Fibroblast of lung (primary cell): ENCODE measurements at regions not wholly inside any gene's neighbourhood (a gene's known extent, or its start where the extent isn't known, plus 50 kb on each side); places are given as distances from the start of the nearest gene placed in this dataset.

Experiments
- DNase-seq, 2 donors: peaks; one replicate each; pipeline versions ENCODE4 v3.0.0 to v3.0.0-alpha.2; 2010; ENCODE audit warnings: low read depth in 2 of 2
- H2AFZ ChIP-seq: 2 replicates; pipeline ENCODE4 v1.5.1; 2012; ENCODE audit warnings: low read length, control low read depth, inconsistent platforms
- H3K27ac ChIP-seq: 2 replicates; pipeline ENCODE4 v1.5.1; 2011; ENCODE audit warnings: low read length, control low read depth; ENCODE audit not compliant: insufficient read depth
- H3K27me3 ChIP-seq: 2 replicates; pipeline ENCODE4 v1.5.1; 2011; ENCODE audit warnings: mild to moderate bottlenecking, low read length; ENCODE audit not compliant: control insufficient read depth, insufficient read depth
- H3K36me3 ChIP-seq: 2 replicates; pipeline ENCODE4 v1.5.1; 2011; ENCODE audit warnings: low read length; ENCODE audit not compliant: control insufficient read depth, insufficient read depth
- H3K4me1 ChIP-seq: 2 replicates; pipeline ENCODE4 v1.5.1; 2011; ENCODE audit warnings: low read length; ENCODE audit not compliant: control insufficient read depth, insufficient read depth; ENCODE audit errors: extremely low read depth
- H3K4me2 ChIP-seq: 2 replicates; pipeline ENCODE4 v1.5.1; 2011; ENCODE audit warnings: low read length, control low read depth; ENCODE audit not compliant: insufficient read depth; ENCODE audit errors: extremely low read depth
- H3K4me3 ChIP-seq, 4 experiments: fragments of 200-600 bp in 1 of 4; sonication (generic) in 1 of 4; replicated peaks in 1 of 4; 2 replicates each; pipeline ENCODE4 v1.5.1; 2011 to 2016; ENCODE audit warnings: low read length in 4 of 4, low read depth in 3 of 4, mild to moderate bottlenecking in 3 of 4, control low read depth in 2 of 4, inconsistent platforms in 1 of 4, mixed read lengths in 1 of 4; ENCODE audit not compliant: insufficient read depth in 1 of 4; ENCODE audit errors: control extremely low read depth in 1 of 4
- H3K79me2 ChIP-seq: 2 replicates; pipeline ENCODE4 v1.5.1; 2012; ENCODE audit warnings: mild to moderate bottlenecking, low read length, inconsistent platforms; ENCODE audit not compliant: control insufficient read depth, insufficient read depth
- H3K9ac ChIP-seq: 2 replicates; pipeline ENCODE4 v1.5.1; 2011; ENCODE audit warnings: mild to moderate bottlenecking, low read length, control low read depth; ENCODE audit not compliant: insufficient read depth
- H3K9me3 ChIP-seq: 2 replicates; pipeline ENCODE4 v1.5.1; 2012; ENCODE audit warnings: low read depth, low read length; ENCODE audit not compliant: control insufficient read depth, insufficient read depth
- H4K20me1 ChIP-seq: 2 replicates; pipeline ENCODE4 v1.5.1; 2011; ENCODE audit warnings: low read length; ENCODE audit not compliant: control insufficient read depth, insufficient read depth; ENCODE audit errors: extremely low read depth
- EZH2 ChIP-seq: IDR thresholded peaks from 2 replicates; pipeline ENCODE4 v1.5.1; 2012; ENCODE audit warnings: low read length, control low read depth, mild to moderate bottlenecking; ENCODE audit errors: missing control alignments
- TF ChIP-seq, protein P1 (sequence below), 2 donors: IDR thresholded peaks in 1 of 2; conservative IDR thresholded peaks in 1 of 2; 1 replicate in 1 of 2; 2 replicates in 1 of 2; pipeline ENCODE4 v1.5.1; 2011 to 2012; ENCODE audit warnings: low read length in 2 of 2, control low read depth in 1 of 2, inconsistent platforms in 1 of 2, low read depth in 1 of 2, mild to moderate bottlenecking in 1 of 2

DNA sequence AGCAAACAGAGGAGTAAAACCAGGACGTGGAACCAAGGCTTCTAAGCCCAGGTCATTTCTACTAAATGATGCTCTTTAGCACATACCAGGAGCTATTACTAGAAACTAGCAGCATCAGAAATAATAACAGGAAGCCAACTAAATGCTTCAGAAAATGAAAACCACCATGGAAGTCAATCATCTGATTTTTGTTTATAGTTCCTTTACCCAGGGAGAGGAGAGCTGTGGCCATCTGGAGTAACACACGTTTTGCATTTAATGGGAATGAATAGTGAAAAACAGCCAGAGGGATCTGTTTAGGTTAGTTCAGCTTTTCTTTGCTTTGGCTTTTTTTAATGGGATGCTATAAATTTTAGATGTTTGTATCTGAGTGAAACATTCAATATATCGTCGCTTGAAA lies 250.7 kb upstream of the ARHGAP20 start:
- H3K4me1 ChIP-seq, result no peaks in the 10 kb centered on the region
- no peaks in the 10 kb centered on the region for H4K20me1 ChIP-seq
- H3K79me2 ChIP-seq, result no peaks in the 10 kb centered on the region
- TF ChIP-seq EZH2, result no peak
- TF ChIP-seq, protein P1, sequence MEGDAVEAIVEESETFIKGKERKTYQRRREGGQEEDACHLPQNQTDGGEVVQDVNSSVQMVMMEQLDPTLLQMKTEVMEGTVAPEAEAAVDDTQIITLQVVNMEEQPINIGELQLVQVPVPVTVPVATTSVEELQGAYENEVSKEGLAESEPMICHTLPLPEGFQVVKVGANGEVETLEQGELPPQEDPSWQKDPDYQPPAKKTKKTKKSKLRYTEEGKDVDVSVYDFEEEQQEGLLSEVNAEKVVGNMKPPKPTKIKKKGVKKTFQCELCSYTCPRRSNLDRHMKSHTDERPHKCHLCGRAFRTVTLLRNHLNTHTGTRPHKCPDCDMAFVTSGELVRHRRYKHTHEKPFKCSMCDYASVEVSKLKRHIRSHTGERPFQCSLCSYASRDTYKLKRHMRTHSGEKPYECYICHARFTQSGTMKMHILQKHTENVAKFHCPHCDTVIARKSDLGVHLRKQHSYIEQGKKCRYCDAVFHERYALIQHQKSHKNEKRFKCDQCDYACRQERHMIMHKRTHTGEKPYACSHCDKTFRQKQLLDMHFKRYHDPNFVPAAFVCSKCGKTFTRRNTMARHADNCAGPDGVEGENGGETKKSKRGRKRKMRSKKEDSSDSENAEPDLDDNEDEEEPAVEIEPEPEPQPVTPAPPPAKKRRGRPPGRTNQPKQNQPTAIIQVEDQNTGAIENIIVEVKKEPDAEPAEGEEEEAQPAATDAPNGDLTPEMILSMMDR (conservative IDR thresholded peaks at IDR 0.05 in 1 of 2, IDR thresholded peaks at IDR 0.05 in 1 of 2; ENCODE audit: low read depth in 1 of 2, low read length in 2 of 2), result no peak
- no peak overlapping the region for H3K4me2 ChIP-seq
- no peaks in the 10 kb centered on the region for H3K9me3 ChIP-seq
- no peak overlapping the region for H3K4me3 ChIP-seq
- H3K27ac ChIP-seq, result no peak overlapping the region
- peak in 1 of 2 donors; percentile 68 for DNase-seq
- H3K27me3 ChIP-seq, result no peaks in the 10 kb centered on the region
- H2AFZ ChIP-seq, result peak overlapping the region; percentile 31
- H3K36me3 ChIP-seq, result no peaks in the 10 kb centered on the region
- no peak overlapping the region for H3K9ac ChIP-seq

DNA sequence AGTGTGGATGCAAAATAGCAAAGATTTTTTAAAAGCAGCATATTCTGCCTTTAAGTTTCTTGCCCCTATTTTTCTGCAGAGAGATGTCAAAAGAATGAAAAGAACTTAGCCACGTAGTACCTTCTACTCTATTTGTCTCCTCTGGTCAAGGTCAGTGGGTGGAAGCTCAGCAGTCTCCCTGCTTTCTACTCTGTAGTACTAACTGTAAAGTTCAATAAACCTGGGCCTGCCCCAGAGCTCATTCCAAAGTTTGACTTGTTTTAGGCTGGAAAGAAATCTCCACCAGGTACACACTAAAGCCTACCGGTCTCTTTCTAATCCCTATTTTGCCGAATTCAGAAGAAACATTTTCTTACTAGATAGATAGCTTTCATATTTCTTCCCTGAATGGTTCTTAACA lies 247.9 kb upstream of the ARHGAP20 start:
- no peak overlapping the region for H3K4me3 ChIP-seq
- no peak overlapping the region for H3K4me2 ChIP-seq
- H4K20me1 ChIP-seq, result no peaks in the 10 kb centered on the region
- no peak overlapping the region for H2AFZ ChIP-seq
- H3K27me3 ChIP-seq, result no peaks in the 10 kb centered on the region
- TF ChIP-seq, protein P1 (conservative IDR thresholded peaks at IDR 0.05 in 1 of 2, IDR thresholded peaks at IDR 0.05 in 1 of 2; ENCODE audit: low read depth in 1 of 2, low read length in 2 of 2), result no peak
- no peak for TF ChIP-seq EZH2
- no peaks in the 10 kb centered on the region for H3K9me3 ChIP-seq
- H3K27ac ChIP-seq, result no peak overlapping the region
- H3K9ac ChIP-seq, result no peak overlapping the region
- DNase-seq, result no peak
- no peaks in the 10 kb centered on the region for H3K36me3 ChIP-seq
- no peaks in the 10 kb centered on the region for H3K79me2 ChIP-seq
- no peaks in the 10 kb centered on the region for H3K4me1 ChIP-seq

DNA sequence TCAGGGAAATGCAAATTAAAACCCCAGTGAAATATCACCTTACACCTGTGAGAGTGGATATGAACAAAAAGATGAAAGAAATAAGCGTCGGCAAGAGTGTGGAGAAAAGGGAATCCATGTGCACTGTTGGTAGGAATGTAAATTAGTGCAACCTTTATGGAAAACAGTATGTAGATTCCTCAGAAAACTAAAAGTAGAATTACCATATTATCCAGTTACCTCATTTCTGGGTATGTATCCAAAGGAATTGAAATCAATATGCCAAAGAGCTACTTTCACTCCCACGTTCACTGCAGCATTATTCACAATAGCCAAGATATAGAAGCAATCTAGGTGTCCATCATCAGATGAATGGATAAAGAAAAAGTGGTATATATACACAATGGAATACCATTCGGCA lies 246.0 kb upstream of the ARHGAP20 start:
- no peaks in the 10 kb centered on the region for H3K36me3 ChIP-seq
- no peaks in the 10 kb centered on the region for H3K27me3 ChIP-seq
- TF ChIP-seq, protein P1 (conservative IDR thresholded peaks at IDR 0.05 in 1 of 2, IDR thresholded peaks at IDR 0.05 in 1 of 2; ENCODE audit: low read depth in 1 of 2, low read length in 2 of 2), result no peak
- TF ChIP-seq EZH2, result no peak
- no peaks in the 10 kb centered on the region for H3K9me3 ChIP-seq
- no peaks in the 10 kb centered on the region for H3K79me2 ChIP-seq
- no peak overlapping the region for H3K27ac ChIP-seq
- no peak overlapping the region for H2AFZ ChIP-seq
- no peak overlapping the region for H3K4me2 ChIP-seq
- DNase-seq, result no peak
- H3K4me1 ChIP-seq, result no peaks in the 10 kb centered on the region
- no peak overlapping the region for H3K4me3 ChIP-seq
- no peaks in the 10 kb centered on the region for H4K20me1 ChIP-seq
- no peak overlapping the region for H3K9ac ChIP-seq
